ENCODE measurements at regions not wholly inside any gene's neighbourhood (a gene's known extent, or its start where the extent isn't known, plus 50 kb on each side); places are given as distances from the start of the nearest gene placed in this dataset.
"Not testable (repeated sequence)": the region's sequence is repeated elsewhere in the genome, so short reads cannot be mapped to it uniquely, and the experiment has no call there.

DNA sequence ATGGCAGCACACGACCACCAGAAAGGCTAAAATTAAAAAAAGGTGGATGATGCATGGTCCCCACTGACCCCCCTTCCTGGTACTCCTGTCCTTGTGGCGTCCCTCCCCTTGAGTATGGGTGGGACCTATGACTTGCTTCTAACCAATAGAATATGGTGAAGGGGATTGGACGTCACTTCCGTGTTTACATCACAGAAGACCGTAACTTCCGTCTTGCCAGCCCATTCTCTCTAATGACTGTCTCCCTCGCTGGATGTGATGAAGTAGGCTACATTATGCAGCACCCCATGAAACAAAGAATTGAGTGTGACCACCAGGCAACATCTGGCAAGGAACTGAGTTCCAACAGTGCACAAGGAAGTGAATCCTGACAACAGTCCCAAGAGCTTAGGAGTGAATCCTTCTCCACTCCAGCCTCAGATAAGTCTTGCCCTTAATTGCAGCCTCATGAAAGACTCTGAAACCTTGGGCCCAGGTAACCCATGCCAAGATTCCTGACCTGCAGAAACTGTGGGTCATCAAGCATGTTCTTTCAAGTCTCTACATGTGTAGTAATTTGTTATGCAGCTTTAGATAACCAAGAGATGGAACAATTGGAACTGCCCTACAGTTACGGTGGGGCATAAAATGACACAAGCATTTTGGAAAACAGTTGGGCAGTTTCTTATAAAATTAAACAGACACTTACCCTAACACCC lies 80.1 kb upstream of the NPAS2 start:
- H3K4me3 Mint-ChIP-seq, result no peak overlapping the region
- peaks cover 15% of the 10 kb centered on the region for H3K27me3 Mint-ChIP-seq
- ChIA-PET POLR2A (no interaction called here), CTCF (no interaction called here)
- H3K36me3 Mint-ChIP-seq (ENCODE audit: low read depth), result no peaks in the 10 kb centered on the region
- no peak for DNase-seq
- H3K27ac Mint-ChIP-seq, result no peak overlapping the region
- no peaks in the 10 kb centered on the region for H3K9me3 Mint-ChIP-seq
- H3K4me1 Mint-ChIP-seq, result no peaks in the 10 kb centered on the region

DNA sequence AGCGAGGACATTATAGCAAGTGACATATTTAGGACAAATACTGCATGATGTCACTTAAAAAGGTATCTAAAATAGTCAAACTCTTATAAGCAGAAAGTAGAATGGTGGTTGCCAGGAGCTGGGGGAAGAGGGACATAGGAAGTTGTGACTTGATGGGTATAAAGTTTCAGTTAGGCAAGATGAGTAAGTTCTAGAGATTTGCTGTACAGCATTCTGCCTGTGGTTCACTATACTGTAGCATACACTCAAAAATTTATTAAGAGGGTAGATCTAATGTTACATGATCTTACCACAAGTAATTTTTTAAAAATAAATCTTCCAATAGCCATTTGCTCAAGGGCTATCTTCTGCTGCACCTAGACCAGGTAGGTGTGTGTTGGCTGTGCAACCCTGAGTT lies 78.1 kb upstream of the NPAS2 start:
- no peak overlapping the region for H3K27ac Mint-ChIP-seq
- no peak overlapping the region for H3K4me3 Mint-ChIP-seq
- no peak for DNase-seq
- ChIA-PET CTCF (no interaction called here), POLR2A (no interaction called here)
- no peaks in the 10 kb centered on the region for H3K9me3 Mint-ChIP-seq
- peaks cover 8% of the 10 kb centered on the region for H3K27me3 Mint-ChIP-seq
- H3K4me1 Mint-ChIP-seq, result no peaks in the 10 kb centered on the region
- no peaks in the 10 kb centered on the region for H3K36me3 Mint-ChIP-seq (ENCODE audit: low read depth)

DNA sequence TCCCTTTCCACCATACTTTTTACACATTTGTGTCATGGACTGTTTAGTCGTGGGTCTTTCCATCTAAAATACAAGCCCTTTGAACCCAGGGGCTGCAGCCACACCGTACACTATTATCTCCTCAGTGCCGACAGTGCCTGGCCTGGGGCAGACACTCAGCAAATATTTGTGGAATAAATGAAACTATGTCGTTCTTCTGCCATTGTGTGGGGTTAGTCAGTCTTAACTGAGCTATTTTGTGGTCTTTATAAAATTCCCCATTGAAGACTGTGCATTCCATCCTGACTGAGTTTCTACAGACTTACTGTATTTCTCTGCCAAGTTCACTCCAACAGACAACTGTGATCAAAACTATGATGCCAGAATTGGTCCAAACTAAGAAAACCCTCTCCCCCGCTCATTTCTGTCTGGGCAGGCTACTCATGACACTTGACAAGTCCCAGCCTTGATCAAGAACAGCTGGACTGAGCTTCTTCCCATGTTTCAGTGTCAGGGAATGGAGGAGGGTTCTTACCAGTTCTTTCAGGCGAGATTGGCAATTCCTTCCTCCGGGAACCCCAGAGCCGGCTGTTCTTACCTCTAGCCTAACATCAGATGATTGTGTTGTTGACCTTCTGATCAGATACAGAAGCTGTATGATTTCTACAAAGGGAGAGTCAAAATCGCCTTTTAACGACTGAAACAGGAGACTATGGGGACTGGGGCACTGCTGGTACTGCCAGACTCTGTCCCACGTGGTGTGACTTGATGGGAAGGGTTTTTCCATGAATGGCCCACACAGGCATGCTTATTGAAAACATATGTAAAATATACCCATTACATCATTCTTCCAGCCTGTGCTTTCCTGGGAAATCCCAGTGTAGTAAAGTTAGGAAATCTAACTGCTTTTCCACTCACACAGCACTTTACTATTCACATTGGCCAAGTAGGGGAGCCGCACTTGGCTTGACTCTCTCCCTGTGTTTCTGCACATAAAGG lies 77.4 kb upstream of the NPAS2 start:
- no peaks in the 10 kb centered on the region for H3K36me3 Mint-ChIP-seq (ENCODE audit: low read depth)
- H3K4me1 Mint-ChIP-seq, result no peaks in the 10 kb centered on the region
- no peak overlapping the region for H3K27ac Mint-ChIP-seq
- peaks cover 8% of the 10 kb centered on the region for H3K27me3 Mint-ChIP-seq
- DNase-seq, result no peak
- ChIA-PET CTCF (no interaction called here), POLR2A (no interaction called here)
- no peak overlapping the region for H3K4me3 Mint-ChIP-seq
- H3K9me3 Mint-ChIP-seq, result no peaks in the 10 kb centered on the region

DNA sequence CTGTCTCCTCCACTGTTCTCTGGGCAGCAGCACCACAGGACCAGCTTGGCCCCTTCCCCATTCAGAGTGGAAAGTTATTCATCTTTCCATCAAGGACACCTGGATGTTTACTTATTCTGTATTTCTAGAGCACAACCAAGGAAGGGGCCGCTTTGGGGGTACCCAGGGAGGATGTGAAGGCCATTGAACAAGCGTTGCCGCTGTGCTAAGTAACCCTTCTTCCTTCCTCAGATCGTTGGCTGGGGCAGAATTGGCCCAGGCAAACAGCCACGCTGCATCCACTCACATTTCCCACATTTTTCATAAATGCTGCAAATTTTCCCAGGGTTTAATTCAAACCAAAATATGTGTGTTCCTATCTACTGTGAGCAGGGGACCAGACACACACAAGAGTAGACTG lies 76.2 kb upstream of the NPAS2 start:
- H3K4me1 Mint-ChIP-seq, result peaks cover 4% of the 10 kb centered on the region
- H3K9me3 Mint-ChIP-seq, result no peaks in the 10 kb centered on the region
- CTCF ChIA-PET, result interaction anchor here (0.6 kb wide), 1 partner anchor 674 kb away, joined by 4 read pairs; no protein-coding TSS in a partner anchor
- no peak overlapping the region for H3K4me3 Mint-ChIP-seq
- POLR2A ChIA-PET, result no interaction called here
- H3K36me3 Mint-ChIP-seq (ENCODE audit: low read depth), result no peaks in the 10 kb centered on the region
- no peak overlapping the region for H3K27ac Mint-ChIP-seq
- DNase-seq, result no peak
- peaks cover 8% of the 10 kb centered on the region for H3K27me3 Mint-ChIP-seq

DNA sequence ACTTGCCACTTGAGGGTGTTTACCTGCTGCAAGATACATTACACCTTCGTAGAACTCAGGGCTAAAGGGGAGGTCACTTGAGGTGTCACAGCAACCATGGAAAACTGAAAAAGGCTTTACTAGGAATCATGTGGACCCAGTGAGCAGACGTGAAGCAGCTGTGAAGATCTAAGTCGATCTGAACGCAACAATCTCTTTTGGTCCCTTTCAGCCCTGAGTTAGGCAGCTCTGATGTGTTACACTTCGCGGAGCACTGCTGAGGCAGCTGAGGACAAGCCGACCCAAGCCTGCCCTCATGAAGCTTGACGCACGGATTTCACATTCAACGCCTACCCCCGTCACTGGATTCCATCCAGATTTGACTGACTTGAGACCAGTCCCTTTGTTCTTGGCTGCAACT lies 75.8 kb upstream of the NPAS2 start:
- peaks cover 4% of the 10 kb centered on the region for H3K4me1 Mint-ChIP-seq
- peaks cover 5% of the 10 kb centered on the region for H3K27me3 Mint-ChIP-seq
- H3K27ac Mint-ChIP-seq, result no peak overlapping the region
- no peaks in the 10 kb centered on the region for H3K9me3 Mint-ChIP-seq
- no peak for DNase-seq
- H3K36me3 Mint-ChIP-seq (ENCODE audit: low read depth), result no peaks in the 10 kb centered on the region
- ChIA-PET POLR2A (no interaction called here), CTCF (interaction anchor here (0.6 kb wide), 1 partner anchor 674 kb away, joined by 4 read pairs; no protein-coding TSS in a partner anchor)
- no peak overlapping the region for H3K4me3 Mint-ChIP-seq

DNA sequence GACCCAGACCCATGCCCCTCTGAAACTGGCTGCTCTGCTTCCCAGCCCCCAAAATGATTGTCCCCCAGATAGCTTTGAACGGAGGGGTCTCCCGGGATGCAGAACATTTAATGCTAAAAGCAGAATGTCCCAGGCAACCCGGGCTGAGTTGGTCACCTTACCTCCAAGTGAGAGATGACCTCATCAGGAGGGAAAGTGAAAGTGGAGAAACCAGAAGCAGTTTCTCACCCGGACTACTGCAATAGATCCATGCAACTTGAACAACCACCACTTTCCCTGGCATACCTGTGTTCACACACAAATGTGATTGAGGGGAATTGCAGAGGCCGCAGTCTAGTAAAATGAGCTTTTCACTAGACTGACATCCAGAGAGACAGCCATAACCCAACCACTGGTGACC lies 75.3 kb upstream of the NPAS2 start:
- no peak overlapping the region for H3K4me3 Mint-ChIP-seq
- H3K4me1 Mint-ChIP-seq, result peaks cover 4% of the 10 kb centered on the region
- no peaks in the 10 kb centered on the region for H3K9me3 Mint-ChIP-seq
- POLR2A ChIA-PET, result no interaction called here
- no peak overlapping the region for H3K27ac Mint-ChIP-seq
- DNase-seq, result no peak
- H3K36me3 Mint-ChIP-seq (ENCODE audit: low read depth), result no peaks in the 10 kb centered on the region
- H3K27me3 Mint-ChIP-seq, result peaks cover 8% of the 10 kb centered on the region
- CTCF ChIA-PET, result no interaction called here

DNA sequence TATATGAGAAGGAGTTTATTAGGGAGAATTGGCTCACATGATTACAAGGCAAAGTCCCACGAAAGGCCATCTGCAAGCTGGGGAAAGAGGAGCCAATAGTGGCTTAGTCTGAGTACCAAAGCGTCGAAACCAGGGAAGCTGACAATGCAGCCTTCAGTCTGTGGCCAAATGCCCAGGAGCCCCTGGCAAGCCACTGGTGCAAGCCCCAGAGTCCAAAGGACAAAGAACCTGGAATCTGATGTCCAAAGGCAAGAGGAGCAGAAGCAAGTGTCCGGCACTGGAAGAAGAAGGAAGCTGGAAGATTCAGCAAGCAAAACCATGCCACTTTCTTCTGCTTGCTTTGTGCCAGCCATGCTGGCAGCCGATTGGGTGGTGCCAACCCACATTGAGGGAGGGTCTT lies 74.3 kb upstream of the NPAS2 start:
- Mint-ChIP-seq H3K4me1 (peaks cover 4% of the 10 kb centered on the region), H3K36me3 (ENCODE audit: low read depth) (no peaks in the 10 kb centered on the region), H3K4me3 (no peak overlapping the region), H3K27me3 (peaks cover 9% of the 10 kb centered on the region), H3K9me3 (no peaks in the 10 kb centered on the region), H3K27ac (no peak overlapping the region)
- ChIA-PET CTCF (no interaction called here), POLR2A (no interaction called here)
- no peak for DNase-seq

DNA sequence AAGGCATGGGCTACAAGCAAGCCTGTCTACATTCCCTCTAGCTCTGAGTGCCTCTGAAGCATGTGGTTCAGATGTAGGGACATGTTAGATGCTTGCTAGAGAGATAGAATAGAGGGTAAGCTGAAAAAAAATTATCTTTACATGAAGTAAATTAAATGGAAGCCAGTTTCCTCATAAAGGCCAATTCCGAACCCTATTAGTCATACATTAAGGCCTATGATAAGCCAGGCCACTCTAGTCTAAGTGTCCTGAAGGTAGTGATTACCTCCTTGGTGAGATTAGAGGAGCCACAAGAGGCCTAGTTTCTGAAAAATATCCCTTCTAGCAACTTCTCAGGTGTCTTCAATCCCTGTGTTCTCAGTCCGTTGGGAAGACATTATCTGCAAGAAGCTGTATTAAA lies 72.4 kb upstream of the NPAS2 start:
- H3K4me1 Mint-ChIP-seq, result peaks cover 9% of the 10 kb centered on the region
- H3K27ac Mint-ChIP-seq, result no peak overlapping the region
- ChIA-PET POLR2A (no interaction called here), CTCF (interaction anchor here (0.6 to 0.7 kb wide), 2 partner anchors 156 to 180 kb away, joined by 3 to 4 read pairs; no protein-coding TSS in a partner anchor)
- no peak for DNase-seq
- H3K36me3 Mint-ChIP-seq (ENCODE audit: low read depth), result no peaks in the 10 kb centered on the region
- H3K4me3 Mint-ChIP-seq, result no peak overlapping the region
- peaks cover 9% of the 10 kb centered on the region for H3K27me3 Mint-ChIP-seq
- H3K9me3 Mint-ChIP-seq, result no peaks in the 10 kb centered on the region

DNA sequence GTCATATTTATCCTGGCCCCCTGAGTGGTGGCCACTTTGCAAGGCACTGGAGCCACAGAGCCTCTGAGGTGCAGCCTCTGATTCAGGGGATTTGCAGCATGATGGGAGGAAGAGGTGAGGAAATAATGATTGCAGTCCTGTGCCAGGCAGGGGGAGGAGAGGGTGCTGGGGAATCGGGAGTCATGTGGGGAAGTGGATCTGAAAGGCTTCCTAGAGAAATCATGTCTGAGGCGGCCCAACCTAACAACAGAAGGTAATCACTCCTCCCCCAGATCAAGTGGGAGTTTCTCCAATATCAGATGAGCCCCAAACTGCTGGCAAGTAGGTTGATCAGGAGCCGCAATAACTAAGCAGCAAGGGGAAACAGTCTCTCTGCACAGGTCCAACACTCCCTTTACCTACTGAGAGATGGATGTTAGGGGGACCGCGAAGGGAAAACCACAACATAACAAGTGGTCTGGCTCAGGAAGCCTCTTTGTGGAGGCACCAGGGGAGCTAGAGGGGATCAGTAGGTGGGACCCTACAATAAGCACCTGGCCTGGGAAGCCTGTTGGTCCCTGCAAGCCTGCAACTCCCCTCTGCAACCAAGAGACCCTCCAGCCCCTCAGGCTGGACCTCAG lies 71.8 kb upstream of the NPAS2 start:
- Mint-ChIP-seq H3K4me1 (peaks cover 9% of the 10 kb centered on the region), H3K27ac (no peak overlapping the region), H3K27me3 (peaks cover 9% of the 10 kb centered on the region), H3K9me3 (no peaks in the 10 kb centered on the region), H3K36me3 (ENCODE audit: low read depth) (no peaks in the 10 kb centered on the region), H3K4me3 (no peak overlapping the region)
- ChIA-PET POLR2A (no interaction called here), CTCF (no interaction called here)
- no peak for DNase-seq

DNA sequence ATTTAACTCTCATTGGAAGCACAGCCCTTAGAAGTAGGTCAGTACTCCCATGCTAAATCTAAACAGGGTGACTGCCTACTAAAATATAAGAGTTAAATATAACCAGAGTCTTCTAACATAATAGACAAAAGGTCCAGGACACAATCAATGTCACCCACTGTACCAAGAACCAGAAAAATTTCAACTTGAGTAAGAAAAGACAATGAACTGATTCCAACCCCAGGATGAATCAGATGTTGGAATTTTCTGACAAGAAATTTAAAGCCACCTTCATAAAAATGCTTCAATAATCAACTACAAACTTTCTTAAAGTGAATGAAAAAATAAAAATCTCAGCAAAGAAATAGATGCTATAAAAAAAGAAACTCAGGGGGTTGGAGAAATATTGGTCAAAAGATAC lies 71.3 kb upstream of the NPAS2 start:
- peaks cover 9% of the 10 kb centered on the region for H3K4me1 Mint-ChIP-seq
- no peaks in the 10 kb centered on the region for H3K36me3 Mint-ChIP-seq (ENCODE audit: low read depth)
- no peak overlapping the region for H3K27ac Mint-ChIP-seq
- peaks cover 11% of the 10 kb centered on the region for H3K27me3 Mint-ChIP-seq
- no peaks in the 10 kb centered on the region for H3K9me3 Mint-ChIP-seq
- POLR2A ChIA-PET, result no interaction called here
- CTCF ChIA-PET, result no interaction called here
- no peak for DNase-seq
- H3K4me3 Mint-ChIP-seq, result no peak overlapping the region

DNA sequence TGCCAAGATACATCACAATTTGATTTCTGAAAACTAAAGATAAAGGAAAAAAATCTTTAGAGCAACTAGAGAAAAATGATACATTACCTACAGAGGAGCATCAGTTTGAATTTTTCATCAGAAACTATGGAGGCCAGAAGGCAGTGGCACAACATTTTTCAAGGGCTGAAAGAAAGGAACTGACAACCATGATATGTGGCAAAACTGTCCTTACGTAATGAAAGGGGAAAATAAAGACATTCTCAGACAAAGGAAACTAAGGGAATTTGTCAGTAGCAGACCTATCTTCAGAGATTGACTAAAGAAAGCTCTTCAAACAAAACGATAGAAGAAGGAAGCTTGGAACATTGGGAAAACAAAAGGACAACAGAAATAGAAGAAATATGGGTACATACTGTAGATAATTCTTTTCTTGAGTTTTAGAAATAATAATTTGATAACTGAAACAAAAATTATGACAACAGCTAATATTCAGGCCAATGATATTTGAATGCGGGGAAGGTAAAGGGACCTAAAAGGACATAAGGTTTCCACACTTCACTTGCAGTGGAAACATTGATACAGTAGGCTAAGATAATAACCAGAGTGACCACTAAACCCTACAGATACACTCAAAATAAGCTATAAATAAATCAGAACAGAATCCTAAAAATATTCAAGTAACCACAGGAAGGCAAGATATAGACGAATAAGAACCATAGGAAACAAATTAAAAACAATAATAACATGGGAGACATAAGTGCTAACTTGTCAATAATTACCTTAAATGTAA lies 70.0 kb upstream of the NPAS2 start:
- DNase-seq, result no peak
- no peaks in the 10 kb centered on the region for H3K9me3 Mint-ChIP-seq
- H3K4me1 Mint-ChIP-seq, result peaks cover 9% of the 10 kb centered on the region
- ChIA-PET POLR2A (no interaction called here), CTCF (interaction anchor here (0.5 kb wide), 1 partner anchor 1528 kb away, joined by 3 read pairs; no protein-coding TSS in a partner anchor)
- H3K4me3 Mint-ChIP-seq, result no peak overlapping the region
- H3K36me3 Mint-ChIP-seq (ENCODE audit: low read depth), result no peaks in the 10 kb centered on the region
- H3K27ac Mint-ChIP-seq, result no peak overlapping the region
- H3K27me3 Mint-ChIP-seq, result peaks cover 13% of the 10 kb centered on the region

DNA sequence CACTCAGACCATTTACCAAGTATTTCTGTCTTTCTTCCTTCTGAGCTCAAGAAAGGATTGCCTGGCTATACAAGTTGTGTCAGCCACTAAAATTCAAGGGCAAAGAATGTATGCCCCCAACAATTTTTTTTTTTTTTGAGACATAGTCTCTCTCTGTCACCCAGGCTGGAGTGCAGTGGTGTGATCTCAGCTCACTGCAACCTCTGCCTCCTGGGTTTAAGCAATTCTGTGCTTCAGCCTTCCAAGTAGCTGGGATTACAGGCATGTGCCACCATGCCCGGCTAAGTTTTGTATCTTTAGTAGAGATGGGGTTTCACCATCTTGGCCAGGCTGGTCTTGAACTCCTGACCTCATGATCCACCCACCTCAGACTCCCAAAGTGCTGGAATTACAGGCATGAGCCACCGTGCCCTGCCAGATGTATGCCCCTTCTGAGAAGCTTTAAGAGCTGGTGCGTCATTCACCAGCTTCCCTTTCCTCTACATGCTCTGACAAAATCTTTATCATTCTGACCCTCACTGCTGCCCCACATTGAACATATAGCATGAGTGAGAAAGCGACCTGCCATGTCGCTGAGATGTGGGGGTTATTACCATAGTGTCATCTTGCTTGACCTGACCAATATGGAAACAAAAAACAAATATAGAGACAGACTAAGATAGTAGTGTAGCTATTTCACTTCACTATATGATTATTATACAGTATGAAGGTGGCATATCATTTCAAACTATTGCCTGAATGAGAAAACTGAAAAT lies 67.9 kb upstream of the NPAS2 start:
- not testable (repeated sequence) for H3K36me3 Mint-ChIP-seq (ENCODE audit: low read depth); H3K4me1 Mint-ChIP-seq; DNase-seq; H3K9me3 Mint-ChIP-seq; H3K4me3 Mint-ChIP-seq; H3K27ac Mint-ChIP-seq
- POLR2A ChIA-PET, result interaction anchor here (0.6 kb wide), 1 partner anchor 251 kb away, joined by 3 read pairs; no protein-coding TSS in a partner anchor
- H3K27me3 Mint-ChIP-seq, result peaks cover 13% of the 10 kb centered on the region
- CTCF ChIA-PET, result interaction anchor here (0.7 to 1.6 kb wide), 4 partner anchors 22 to 231 kb away, joined by 3 to 4 read pairs (median 3); no protein-coding TSS in a partner anchor

Measured in activated CD4-positive, alpha-beta T cell treated with anti-CD3 and anti-CD28 coated beads, Interleukin-2, amount 10 ng/mL, durations not matched to agents 7 days and 5 days (primary cell).